ENCODE measurements at regions not wholly inside any gene's neighbourhood (a gene's known extent, or its start where the extent isn't known, plus 50 kb on each side); places are given as distances from the start of the nearest gene placed in this dataset.
A peak's percentile ranks its signal among the peaks of the same experiment; 100 is the strongest.

DNA sequence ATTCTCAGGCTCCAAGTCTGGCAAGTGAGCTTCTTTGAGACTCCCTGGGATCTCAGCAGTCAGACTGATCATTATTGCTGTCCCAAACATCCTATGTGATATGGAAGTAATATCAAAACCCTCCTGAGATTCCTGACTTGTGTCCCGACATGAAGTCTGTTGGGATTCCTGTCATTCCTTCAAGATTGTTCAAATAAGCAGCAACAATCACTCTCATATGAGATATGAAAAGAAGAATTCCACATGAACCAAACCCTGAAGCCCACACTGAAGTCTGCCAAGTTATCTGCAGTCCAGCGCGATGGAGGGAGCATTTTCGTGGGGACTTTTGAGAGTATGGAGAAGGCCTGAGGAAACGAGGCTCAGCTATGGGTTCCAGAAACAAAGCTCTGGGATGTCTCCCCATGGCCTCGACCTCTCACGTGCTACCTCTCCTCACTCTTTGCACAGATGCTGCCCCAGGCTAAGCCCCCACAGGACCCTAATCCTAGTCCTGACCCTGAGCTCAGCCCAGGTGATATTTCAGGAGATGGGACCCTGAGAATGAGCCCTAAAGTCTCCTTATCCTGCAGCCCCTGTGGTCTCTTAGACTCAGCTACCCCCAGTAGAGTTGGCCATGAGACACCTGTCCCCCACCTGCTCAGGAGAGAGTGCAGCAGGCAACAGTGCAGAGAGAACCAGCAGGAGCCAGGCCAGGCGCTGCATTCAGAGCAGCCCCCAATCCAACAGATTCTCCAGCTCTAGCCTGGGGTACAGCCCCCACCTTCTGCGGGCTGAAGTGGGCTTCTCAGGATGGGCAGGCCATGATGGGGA, 100.2 kb downstream of the GGTLC2 start:
- no peak overlapping the region for H3K27ac ChIP-seq (ENCODE audit: low read depth, low read length, poor library complexity, severe bottlenecking)
- ChIA-PET CTCF (interaction anchor here (0.9 kb wide), 1 partner anchor 9 kb away, joined by 3 read pairs; no protein-coding TSS in a partner anchor), POLR2A (ENCODE audit: low non-redundant PET) (no interaction called here)
- no peak for DNase-seq (ENCODE audit: low spot score)
- H3K9me3 ChIP-seq (ENCODE audit: low read depth, low read length, poor library complexity, severe bottlenecking), result no peaks in the 10 kb centered on the region
- intact Hi-C loops (cut with micrococcal nuclease; ENCODE audit: unreplicated experiment), result no loop called here
- TF ChIP-seq, protein P1, sequence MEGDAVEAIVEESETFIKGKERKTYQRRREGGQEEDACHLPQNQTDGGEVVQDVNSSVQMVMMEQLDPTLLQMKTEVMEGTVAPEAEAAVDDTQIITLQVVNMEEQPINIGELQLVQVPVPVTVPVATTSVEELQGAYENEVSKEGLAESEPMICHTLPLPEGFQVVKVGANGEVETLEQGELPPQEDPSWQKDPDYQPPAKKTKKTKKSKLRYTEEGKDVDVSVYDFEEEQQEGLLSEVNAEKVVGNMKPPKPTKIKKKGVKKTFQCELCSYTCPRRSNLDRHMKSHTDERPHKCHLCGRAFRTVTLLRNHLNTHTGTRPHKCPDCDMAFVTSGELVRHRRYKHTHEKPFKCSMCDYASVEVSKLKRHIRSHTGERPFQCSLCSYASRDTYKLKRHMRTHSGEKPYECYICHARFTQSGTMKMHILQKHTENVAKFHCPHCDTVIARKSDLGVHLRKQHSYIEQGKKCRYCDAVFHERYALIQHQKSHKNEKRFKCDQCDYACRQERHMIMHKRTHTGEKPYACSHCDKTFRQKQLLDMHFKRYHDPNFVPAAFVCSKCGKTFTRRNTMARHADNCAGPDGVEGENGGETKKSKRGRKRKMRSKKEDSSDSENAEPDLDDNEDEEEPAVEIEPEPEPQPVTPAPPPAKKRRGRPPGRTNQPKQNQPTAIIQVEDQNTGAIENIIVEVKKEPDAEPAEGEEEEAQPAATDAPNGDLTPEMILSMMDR (conservative IDR thresholded peaks at IDR 0.05; ENCODE audit: low read depth, low read length), result no peak
- TF ChIP-seq EZH2 (IDR thresholded peaks at IDR 0.05; ENCODE audit: borderline replicate concordance, low read depth, low read length, poor library complexity, severe bottlenecking), result no peak
- H3K27me3 ChIP-seq (replicated peaks; ENCODE audit: insufficient read depth, low read depth, low read length, poor library complexity), result peaks cover 33% of the 10 kb centered on the region
- H3K36me3 ChIP-seq (ENCODE audit: insufficient read depth, low read length, poor library complexity, severe bottlenecking), result no peaks in the 10 kb centered on the region
- BruUV-seq (replicated peaks), result no TSS peak
- H3K4me3 ChIP-seq (ENCODE audit: low read depth, low read length, poor library complexity, severe bottlenecking), result no peak overlapping the region
- no peaks in the 10 kb centered on the region for H3K4me1 ChIP-seq (ENCODE audit: insufficient read depth, low read length, poor library complexity, severe bottlenecking)

DNA sequence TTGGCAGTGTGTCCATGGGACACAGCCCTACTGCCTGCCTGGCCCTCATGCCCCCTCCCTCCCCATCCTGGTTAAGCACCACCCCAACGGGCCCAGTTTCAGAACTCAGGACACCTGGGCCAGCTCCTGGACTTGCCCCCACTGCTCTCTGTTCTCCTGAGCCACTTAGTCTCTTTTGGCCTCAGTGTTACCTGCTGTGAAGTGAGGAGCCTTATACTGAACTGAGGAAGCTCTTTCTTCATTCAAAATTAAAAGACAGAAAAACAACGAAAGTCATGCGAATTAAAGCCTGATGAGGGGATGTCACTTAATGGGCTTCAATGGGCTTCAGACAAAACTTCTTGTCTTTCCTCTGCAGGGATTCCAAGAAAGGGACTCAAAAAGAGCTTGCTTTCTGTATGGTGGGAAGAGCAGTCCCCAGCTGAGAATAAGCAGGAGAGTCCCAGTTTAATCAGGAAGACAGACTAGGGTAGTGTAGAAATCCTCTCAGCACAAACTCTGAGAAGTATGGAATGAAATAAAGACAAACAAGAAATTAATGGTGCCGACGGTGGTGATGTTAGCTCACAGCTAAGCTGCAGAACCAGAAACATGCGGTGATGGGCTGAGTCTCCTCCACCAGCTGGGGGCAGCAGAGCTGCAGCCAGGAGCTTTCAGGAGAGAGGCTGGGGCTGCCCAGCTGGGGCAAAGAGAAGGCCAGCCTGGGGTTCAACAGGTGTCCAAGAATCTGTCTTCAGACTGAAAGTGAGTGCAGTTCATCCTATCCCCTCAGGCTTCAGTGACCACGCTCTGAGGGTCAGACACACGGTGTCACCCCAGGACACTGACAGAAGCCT, 101.0 kb downstream of the GGTLC2 start:
- CTCF ChIA-PET, result interaction anchor here (0.9 kb wide), 1 partner anchor 8 kb away, joined by 3 read pairs; no protein-coding TSS in a partner anchor
- Histone ChIP-seq H3K4me1 (ENCODE audit: insufficient read depth, low read length, poor library complexity, severe bottlenecking) (no peaks in the 10 kb centered on the region), H3K4me3 (ENCODE audit: low read depth, low read length, poor library complexity, severe bottlenecking) (no peak overlapping the region), H3K36me3 (ENCODE audit: insufficient read depth, low read length, poor library complexity, severe bottlenecking) (no peaks in the 10 kb centered on the region), H3K27ac (ENCODE audit: low read depth, low read length, poor library complexity, severe bottlenecking) (no peak overlapping the region), H3K27me3 (replicated peaks; ENCODE audit: insufficient read depth, low read depth, low read length, poor library complexity) (peaks cover 26% of the 10 kb centered on the region), H3K9me3 (ENCODE audit: low read depth, low read length, poor library complexity, severe bottlenecking) (no peaks in the 10 kb centered on the region)
- DNase-seq (ENCODE audit: low spot score), result peak; percentile 45
- TF ChIP-seq EZH2 (IDR thresholded peaks at IDR 0.05; ENCODE audit: borderline replicate concordance, low read depth, low read length, poor library complexity, severe bottlenecking), result no peak
- TF ChIP-seq, protein P1 (conservative IDR thresholded peaks at IDR 0.05; ENCODE audit: low read depth, low read length), result peak; percentile 71
- BruUV-seq (replicated peaks), result no TSS peak
- intact Hi-C loops (cut with micrococcal nuclease; ENCODE audit: unreplicated experiment), result no loop called here
- POLR2A ChIA-PET (ENCODE audit: low non-redundant PET), result no interaction called here

DNA sequence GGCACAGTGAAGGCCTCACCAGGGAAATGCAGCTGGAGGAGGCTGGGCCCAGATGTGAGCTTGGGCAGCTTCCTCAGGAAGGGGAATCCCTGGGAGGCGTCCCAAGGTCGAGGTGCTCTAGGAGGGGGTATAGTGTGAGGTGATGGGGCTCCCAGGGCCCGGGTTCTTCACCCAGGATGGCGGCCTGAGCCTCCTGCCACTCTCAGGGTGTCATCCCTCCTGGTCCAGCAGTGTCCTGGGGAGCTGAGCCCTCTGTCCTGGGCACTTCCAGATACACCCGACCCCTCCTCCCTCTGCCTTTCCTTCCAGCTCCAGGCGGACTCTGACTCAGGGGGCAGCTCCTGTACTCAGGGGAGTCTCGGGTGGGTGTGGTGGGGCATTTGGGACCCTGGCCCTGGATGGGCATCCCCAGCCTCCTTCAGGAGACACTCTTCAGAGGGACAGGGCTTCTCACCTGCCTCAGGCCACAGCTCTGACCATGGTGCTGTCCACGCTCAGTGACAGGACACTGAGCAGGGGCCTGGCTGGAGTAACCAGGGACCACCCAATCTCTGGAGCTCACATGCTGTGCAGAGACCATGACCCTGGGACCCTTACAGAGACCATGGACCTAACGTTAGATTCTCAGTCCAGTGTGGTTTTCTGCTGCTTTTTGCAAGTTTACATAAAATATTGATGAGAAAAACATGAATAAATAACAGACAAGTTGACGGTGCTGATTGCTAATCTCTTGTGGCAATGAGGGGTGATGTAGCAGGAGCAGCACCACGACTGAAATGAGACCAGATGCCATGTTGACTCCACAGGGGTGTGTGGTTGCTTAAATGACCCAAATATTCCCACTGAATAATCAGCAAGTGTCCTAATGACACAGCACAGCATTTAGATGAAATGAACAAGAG, 101.9 kb downstream of the GGTLC2 start:
- peaks cover 17% of the 10 kb centered on the region for H3K27me3 ChIP-seq (replicated peaks; ENCODE audit: insufficient read depth, low read depth, low read length, poor library complexity)
- no peaks in the 10 kb centered on the region for H3K36me3 ChIP-seq (ENCODE audit: insufficient read depth, low read length, poor library complexity, severe bottlenecking)
- intact Hi-C loops (cut with micrococcal nuclease; ENCODE audit: unreplicated experiment), result no loop called here
- no peak for DNase-seq (ENCODE audit: low spot score)
- POLR2A ChIA-PET (ENCODE audit: low non-redundant PET), result no interaction called here
- BruUV-seq (replicated peaks), result no TSS peak
- CTCF ChIA-PET, result no interaction called here
- TF ChIP-seq EZH2 (IDR thresholded peaks at IDR 0.05; ENCODE audit: borderline replicate concordance, low read depth, low read length, poor library complexity, severe bottlenecking), result no peak
- TF ChIP-seq, protein P1 (conservative IDR thresholded peaks at IDR 0.05; ENCODE audit: low read depth, low read length), result no peak
- H3K4me1 ChIP-seq (ENCODE audit: insufficient read depth, low read length, poor library complexity, severe bottlenecking), result no peaks in the 10 kb centered on the region
- no peak overlapping the region for H3K4me3 ChIP-seq (ENCODE audit: low read depth, low read length, poor library complexity, severe bottlenecking)
- H3K9me3 ChIP-seq (ENCODE audit: low read depth, low read length, poor library complexity, severe bottlenecking), result no peaks in the 10 kb centered on the region
- H3K27ac ChIP-seq (ENCODE audit: low read depth, low read length, poor library complexity, severe bottlenecking), result no peak overlapping the region

Measured in A673 (cell line).